HEK293T (cell line): ENCODE measurements at regions not wholly inside any gene's neighbourhood (a gene's known extent, or its start where the extent isn't known, plus 50 kb on each side); places are given as distances from the start of the nearest gene placed in this dataset.

ENCODE experiments used
- CTCF ChIA-PET: fragments of 350-600 bp; formaldehyde crosslinking; extraction: SDS; loops from one replicate; lab custom pipeline; 2021; ENCODE audit warnings: antibody characterized with exemption, inconsistent platforms; lab: Yijun Ruan, JAX
- POLR2A ChIA-PET: fragments of 350-600 bp; formaldehyde crosslinking; extraction: SDS; loops from one replicate; lab custom pipeline; 2020; ENCODE audit warnings: antibody characterized with exemption, inconsistent platforms; lab: Yijun Ruan, JAX
- DNase-seq: peaks from one replicate; pipeline ENCODE4 v3.0.0; 2012; ENCODE audit warnings: mixed read lengths; ENCODE audit errors: extremely low spot score
- ARNT ChIP-seq: fragments of 450-650 bp; IDR thresholded peaks from 2 replicates; pipeline ENCODE4 v1.6.1; 2017; ENCODE audit warnings: mild to moderate bottlenecking
- BHLHE40 ChIP-seq: fragments of 450-650 bp; IDR thresholded peaks from 2 replicates; pipeline ENCODE4 v1.6.1; 2016; ENCODE audit warnings: mild to moderate bottlenecking, moderate library complexity, borderline replicate concordance
- CTBP1 ChIP-seq: fragments of 450-650 bp; IDR thresholded peaks from 2 replicates; pipeline ENCODE4 v1.6.1; 2016; ENCODE audit warnings: borderline replicate concordance
- ELF4 ChIP-seq: fragments of 450-650 bp; IDR thresholded peaks from 2 replicates; pipeline ENCODE4 v1.6.1; 2017; ENCODE audit warnings: antibody characterized with exemption
- FOXA1 ChIP-seq: fragments of 450-650 bp; IDR thresholded peaks from 2 replicates; pipeline ENCODE4 v1.6.1; 2016; ENCODE audit warnings: mild to moderate bottlenecking
- FOXK2 ChIP-seq: fragments of 450-650 bp; IDR thresholded peaks from 2 replicates; pipeline ENCODE4 v1.6.1; 2016; ENCODE audit warnings: mild to moderate bottlenecking
- FOXM1 ChIP-seq: fragments of 450-650 bp; IDR thresholded peaks from 2 replicates; pipeline ENCODE4 v1.6.1; 2017; ENCODE audit warnings: mild to moderate bottlenecking, borderline replicate concordance
- HDGF ChIP-seq: fragments of 450-650 bp; IDR thresholded peaks from 2 replicates; pipeline ENCODE4 v1.6.1; 2017; ENCODE audit warnings: antibody characterized with exemption, borderline replicate concordance
- L3MBTL2 ChIP-seq: fragments of 450-650 bp; conservative IDR thresholded peaks from 2 replicates; pipeline ENCODE4 v1.6.1; 2016; ENCODE audit warnings: mild to moderate bottlenecking
- LEF1 ChIP-seq: fragments of 450-650 bp; IDR thresholded peaks from 2 replicates; pipeline ENCODE4 v1.6.1; 2017; ENCODE audit warnings: mild to moderate bottlenecking, borderline replicate concordance
- NFRKB ChIP-seq: fragments of 450-650 bp; IDR thresholded peaks from 2 replicates; pipeline ENCODE4 v1.6.1; 2016; ENCODE audit warnings: mild to moderate bottlenecking, moderate library complexity
- PKNOX1 ChIP-seq: fragments of 450-650 bp; IDR thresholded peaks from 2 replicates; pipeline ENCODE4 v1.6.1; 2016
- SP1 ChIP-seq: fragments of 450-650 bp; IDR thresholded peaks from 2 replicates; pipeline ENCODE4 v1.6.1; 2017
- SUZ12 ChIP-seq: fragments of 450-650 bp; IDR thresholded peaks from 2 replicates; pipeline ENCODE4 v1.6.1; 2016; ENCODE audit warnings: mild to moderate bottlenecking
- TARDBP ChIP-seq: fragments of 450-650 bp; IDR thresholded peaks from 2 replicates; pipeline ENCODE4 v1.6.1; 2016
- ZNF384 ChIP-seq: fragments of 450-650 bp; IDR thresholded peaks from 2 replicates; pipeline ENCODE4 v1.6.1; 2016

DNA sequence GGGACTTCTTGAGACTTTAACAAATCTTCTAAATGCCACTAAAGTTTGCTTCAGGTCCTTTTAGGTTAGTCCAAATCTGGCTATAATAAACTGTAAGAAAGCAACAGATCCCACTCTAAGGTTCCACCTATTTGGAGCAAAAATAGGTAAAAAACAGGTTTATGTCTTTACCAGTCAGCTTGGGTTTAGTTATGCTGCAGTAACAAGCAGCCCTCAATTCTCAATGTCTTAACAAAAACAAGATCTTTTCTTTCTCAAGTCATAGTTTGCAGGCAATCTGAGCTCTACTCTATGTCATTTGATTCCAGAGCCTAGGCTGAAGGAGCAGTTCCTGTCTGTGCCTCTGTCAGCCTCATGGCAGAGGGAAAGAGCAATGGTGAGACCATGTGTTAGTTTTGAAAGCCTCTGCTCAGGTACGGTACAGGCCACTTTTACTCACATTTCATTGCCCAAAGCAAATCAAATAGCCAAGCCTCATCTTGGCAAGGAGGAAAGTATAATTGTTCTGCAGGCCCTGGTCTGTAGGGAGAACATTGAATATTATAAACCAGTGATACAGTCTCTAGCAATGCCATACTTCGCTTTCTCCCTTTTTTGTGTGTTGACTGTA, 108.6 kb downstream of the CD83 start:
- POLR2A ChIA-PET, result no interaction called here
- TF ChIP-seq SP1 (no peak), FOXM1 (no peak), CTBP1 (no peak), ARNT (no peak), SUZ12 (no peak), HDGF (no peak), ELF4 (no peak), L3MBTL2 (no peak), FOXK2 (no peak), PKNOX1 (no peak), FOXA1 (no peak), TARDBP (no peak)
- CTCF ChIA-PET, result no interaction called here
- no peak for DNase-seq

DNA sequence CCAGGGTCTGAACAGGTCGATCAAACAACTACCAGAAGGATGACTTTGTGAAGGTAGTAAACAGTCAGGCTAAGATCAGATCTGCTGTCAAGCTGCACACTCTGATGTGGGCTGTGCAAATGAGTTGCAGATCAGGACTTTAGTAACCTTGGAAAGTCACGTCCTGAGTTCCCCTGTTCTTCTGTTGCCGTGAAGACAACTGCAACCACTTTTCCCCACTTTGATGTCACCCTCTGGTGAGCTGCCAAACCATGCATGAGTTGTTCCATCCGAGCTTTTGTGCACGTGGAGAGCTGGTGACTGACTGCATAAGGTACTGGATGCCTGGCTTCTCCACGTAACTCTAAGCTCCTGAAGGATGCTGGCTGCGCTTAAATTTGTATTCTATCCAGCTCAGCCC, 111.0 kb downstream of the CD83 start:
- CTCF ChIA-PET, result interaction anchor here (0.5 kb wide), 1 partner anchor 96 kb away, joined by 4 read pairs; no protein-coding TSS in a partner anchor
- POLR2A ChIA-PET, result no interaction called here
- no peak for DNase-seq
- TF ChIP-seq FOXA1 (no peak), FOXM1 (no peak), ARNT (no peak), FOXK2 (no peak), ELF4 (no peak), NFRKB (no peak), HDGF (no peak), BHLHE40 (no peak), SUZ12 (no peak), L3MBTL2 (no peak), SP1 (no peak), CTBP1 (no peak), PKNOX1 (no peak), LEF1 (no peak), TARDBP (no peak), ZNF384 (no peak)

DNA sequence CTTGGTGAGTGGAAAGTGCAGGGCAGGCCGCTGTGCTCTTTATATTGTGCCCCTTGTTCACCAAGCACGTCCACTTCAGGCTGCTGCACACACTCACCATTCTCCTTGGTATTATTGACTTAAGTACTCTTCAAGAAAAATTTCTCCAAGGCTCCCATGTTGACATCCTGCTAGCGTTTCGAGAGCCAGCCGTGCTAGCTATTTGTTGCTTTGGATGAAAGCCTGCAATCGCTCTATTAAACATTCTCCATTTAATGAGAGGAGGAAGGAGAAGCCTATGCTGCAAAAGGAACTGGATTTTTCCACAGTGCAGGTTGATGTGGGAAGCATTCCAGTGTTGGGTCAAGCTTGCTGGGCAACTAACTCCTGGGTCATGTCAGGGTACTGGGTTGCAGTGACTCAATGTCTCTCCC, 113.5 kb downstream of the CD83 start:
- DNase-seq, result no peak
- TF ChIP-seq LEF1, result no peak
- no peak for TF ChIP-seq BHLHE40
- POLR2A ChIA-PET, result no interaction called here
- CTCF ChIA-PET, result no interaction called here

- ChIA-PET POLR2A (no interaction called here), CTCF (no interaction called here)
Observed at GRCh38 chr6:14231501-14232280, 114.1 kb downstream of the CD83 start.

GRCh38 chr6:14232889-14233288, 115.3 kb downstream of the CD83 start:
- POLR2A ChIA-PET, result no interaction called here
- CTCF ChIA-PET, result no interaction called here

More at GRCh38 chr6:14231501-14232280, 114.1 kb downstream of the CD83 start:
- no peak for DNase-seq
- TF ChIP-seq SUZ12, result no peak
- no peak for TF ChIP-seq FOXK2
- no peak for TF ChIP-seq FOXM1

GRCh38 chr6:14235653-14236356, 118.2 kb downstream of the CD83 start:
- CTCF ChIA-PET, result no interaction called here
- no peak for DNase-seq
- POLR2A ChIA-PET, result no interaction called here
- TF ChIP-seq SP1 (no peak), ARNT (no peak), FOXM1 (no peak), BHLHE40 (no peak), FOXA1 (no peak), NFRKB (no peak), FOXK2 (no peak), TARDBP (no peak), CTBP1 (no peak), ELF4 (no peak), HDGF (no peak), SUZ12 (no peak), LEF1 (no peak), L3MBTL2 (no peak), PKNOX1 (no peak), ZNF384 (no peak)

More at GRCh38 chr6:14232889-14233288, 115.3 kb downstream of the CD83 start:
- no peak for DNase-seq
- TF ChIP-seq BHLHE40, result no peak
